H1 (cell line): ENCODE measurements at regions not wholly inside any gene's neighbourhood (a gene's known extent, or its start where the extent isn't known, plus 50 kb on each side); places are given as distances from the start of the nearest gene placed in this dataset.

Experiments
- CTCF ChIA-PET: fragments of 300-600 bp; sonication (Branson Sonifier 250); formaldehyde crosslinking; loops from one replicate; lab custom pipeline; 2021; ENCODE audit not compliant: partially characterized antibody; lab: Charles Lee
- POLR2A ChIA-PET: fragments of 300-600 bp; sonication (Branson Sonifier 250); formaldehyde crosslinking; loops from one replicate; lab custom pipeline; 2021; ENCODE audit warnings: inconsistent platforms; ENCODE audit not compliant: partially characterized antibody; lab: Charles Lee
- DNase-seq, 2 experiments: peaks; one replicate each; pipeline versions ENCODE4 v3.0.0 to v3.0.0-alpha.2; 2010 to 2022; ENCODE audit warnings: low spot score in 2 of 2, low read depth in 1 of 2, mixed read lengths in 1 of 2
- FAIRE-seq: peaks from 2 replicates; lab custom pipeline; 2011; peaks lifted over from hg19 to GRCh38; lab: Jason Lieb, UNC
- H2AFZ ChIP-seq: 2 replicates; pipeline ENCODE4 v1.8.1; 2012; ENCODE audit warnings: low read length, inconsistent platforms
- H2AK5ac ChIP-seq: 2 replicates; pipeline ENCODE4 v1.6.1; 2013; ENCODE audit warnings: low read depth, low read length
- H2BK120ac ChIP-seq: replicated peaks from 2 replicates; pipeline ENCODE3; 2013; ENCODE audit warnings: low read depth, low read length, inconsistent platforms
- H2BK12ac ChIP-seq: 2 replicates; pipeline ENCODE4 v1.6.1; 2013; ENCODE audit warnings: low read depth, low read length
- H2BK15ac ChIP-seq: 2 replicates; pipeline ENCODE4 v1.6.1; 2013; ENCODE audit warnings: low read length
- H2BK20ac ChIP-seq: 2 replicates; pipeline ENCODE4 v1.6.1; 2013; ENCODE audit warnings: low read length
- H2BK5ac ChIP-seq: 2 replicates; pipeline ENCODE4 v1.6.1; 2013; ENCODE audit warnings: low read depth, low read length
- H3K14ac ChIP-seq: 2 replicates; pipeline ENCODE4 v1.6.1; 2013; ENCODE audit warnings: inconsistent platforms; ENCODE audit not compliant: insufficient read length
- H3K18ac ChIP-seq: 2 replicates; pipeline ENCODE4 v1.6.1; 2013; ENCODE audit warnings: low read length; ENCODE audit errors: extremely low read depth
- H3K23ac ChIP-seq: 2 replicates; pipeline ENCODE4 v1.6.1; 2013; ENCODE audit warnings: inconsistent platforms; ENCODE audit not compliant: insufficient read length
- H3K23me2 ChIP-seq: 2 replicates; pipeline ENCODE4 v1.6.1; 2013; ENCODE audit warnings: low read depth, low read length
- H3K27ac ChIP-seq: 2 replicates; pipeline ENCODE4 v1.6.1; 2011; ENCODE audit warnings: low read depth, low read length, inconsistent platforms
- H3K27me3 ChIP-seq, 4 experiments: replicated peaks in 1 of 4; 1 replicate in 1 of 4; 2 replicates in 3 of 4; pipeline versions ENCODE4 v1.6.1 to v1.8.1; 2011 to 2013; ENCODE audit warnings: low read length in 3 of 4, mild to moderate bottlenecking in 3 of 4, inconsistent platforms in 2 of 4, mixed read lengths in 2 of 4, moderate library complexity in 1 of 4; ENCODE audit not compliant: control insufficient read depth in 3 of 4, insufficient read depth in 3 of 4; ENCODE audit errors: extremely low read depth in 1 of 4
- H3K36me3 ChIP-seq, 4 experiments: 2 replicates each; pipeline versions ENCODE4 v1.6.1 to v1.8.1; 2011 to 2013; ENCODE audit warnings: mild to moderate bottlenecking in 4 of 4, low read length in 3 of 4, moderate library complexity in 2 of 4, control low read depth in 1 of 4, inconsistent platforms in 1 of 4; ENCODE audit not compliant: insufficient read depth in 4 of 4, control insufficient read depth in 2 of 4
- H3K4ac ChIP-seq: replicated peaks from 2 replicates; pipeline ENCODE3; 2013; ENCODE audit warnings: low read length, low read depth, mixed read lengths, inconsistent platforms; ENCODE audit not compliant: insufficient read length
- H3K4me1 ChIP-seq, 4 experiments: replicated peaks in 1 of 4; 1 replicate in 1 of 4; 2 replicates in 3 of 4; pipeline versions ENCODE4 v1.6.1 to v1.8.1; 2011 to 2013; ENCODE audit warnings: low read length in 3 of 4, inconsistent platforms in 2 of 4, mixed read lengths in 1 of 4; ENCODE audit not compliant: insufficient read depth in 4 of 4, control insufficient read depth in 3 of 4
- H3K4me2 ChIP-seq, 2 experiments: 2 replicates each; pipeline versions ENCODE4 v1.6.1 to v1.8.1; 2011 to 2013; ENCODE audit warnings: low read depth in 2 of 2, low read length in 2 of 2, control low read depth in 1 of 2, inconsistent platforms in 1 of 2, mild to moderate bottlenecking in 1 of 2; ENCODE audit not compliant: insufficient read depth in 1 of 2
- H3K4me3 ChIP-seq, 4 experiments: fragments of 200-600, 300-600 bp in 1 of 4; sonication (generic), shearing (Covaris generic), sonication (Bioruptor Twin) in 1 of 4; 2 replicates each; pipeline versions ENCODE4 v1.5.1 to v1.8.1; 2011 to 2016; ENCODE audit warnings: low read length in 4 of 4, low read depth in 3 of 4, control low read depth in 2 of 4, inconsistent platforms in 2 of 4, mild to moderate bottlenecking in 2 of 4, mixed read lengths in 1 of 4, moderate library complexity in 1 of 4; ENCODE audit not compliant: insufficient read depth in 2 of 4; ENCODE audit errors: extremely low read depth in 1 of 4
- H3K56ac ChIP-seq: replicated peaks from 2 replicates; pipeline ENCODE3; 2013; ENCODE audit warnings: low read depth, mild to moderate bottlenecking, mixed read lengths, low read length, inconsistent platforms; ENCODE audit not compliant: insufficient read length
- H3K79me1 ChIP-seq: 2 replicates; pipeline ENCODE4 v1.6.1; 2013; ENCODE audit warnings: low read depth, low read length, control low read depth
- H3K79me2 ChIP-seq, 2 experiments: 2 replicates each; pipeline versions ENCODE4 v1.6.1 to v1.8.1; 2012 to 2013; ENCODE audit warnings: low read length in 2 of 2, mild to moderate bottlenecking in 2 of 2, inconsistent platforms in 1 of 2; ENCODE audit not compliant: insufficient read depth in 2 of 2, control insufficient read depth in 1 of 2
- H3K9ac ChIP-seq, 4 experiments: replicated peaks in 1 of 4; 1 replicate in 1 of 4; 2 replicates in 3 of 4; pipeline versions ENCODE4 v1.6.1 to v1.8.1; 2011 to 2013; ENCODE audit warnings: low read depth in 3 of 4, low read length in 3 of 4, control low read depth in 2 of 4, mild to moderate bottlenecking in 2 of 4, moderate library complexity in 2 of 4, inconsistent platforms in 1 of 4; ENCODE audit errors: extremely low read depth in 1 of 4
- H3K9me3 ChIP-seq, 2 experiments: 2 replicates each; pipeline versions ENCODE4 v1.6.1 to v1.8.1; 2012 to 2013; ENCODE audit warnings: mild to moderate bottlenecking in 2 of 2, moderate library complexity in 2 of 2, control low read depth in 1 of 2, inconsistent platforms in 1 of 2, low read depth in 1 of 2, low read length in 1 of 2, mixed read lengths in 1 of 2; ENCODE audit not compliant: insufficient read depth in 2 of 2
- H4K20me1 ChIP-seq, 2 experiments: replicated peaks in 1 of 2; 2 replicates each; pipeline versions ENCODE3 to v1.8.1; 2011 to 2013; ENCODE audit warnings: inconsistent platforms in 2 of 2, low read length in 2 of 2, mild to moderate bottlenecking in 1 of 2; ENCODE audit not compliant: insufficient read depth in 2 of 2, control insufficient read depth in 1 of 2
- H4K5ac ChIP-seq: 2 replicates; pipeline ENCODE4 v1.6.1; 2013; ENCODE audit warnings: low read length, low read depth, mixed read lengths, inconsistent platforms; ENCODE audit not compliant: insufficient read length
- H4K8ac ChIP-seq: 2 replicates; pipeline ENCODE4 v1.8.0; 2013; ENCODE audit warnings: mild to moderate bottlenecking, moderate library complexity, low read length, inconsistent platforms; ENCODE audit not compliant: insufficient read depth; ENCODE audit errors: extremely low read depth
- H4K91ac ChIP-seq: replicated peaks from 2 replicates; pipeline ENCODE3; 2013; ENCODE audit warnings: low read length, mixed read lengths, inconsistent platforms; ENCODE audit not compliant: insufficient read length
- CREB1 ChIP-seq: IDR thresholded peaks from 2 replicates; pipeline ENCODE4 v1.6.1; 2012; ENCODE audit warnings: inconsistent platforms
- NRF1 ChIP-seq: IDR thresholded peaks from 2 replicates; pipeline ENCODE4 v1.6.1; 2011; ENCODE audit warnings: mild to moderate bottlenecking, low read depth, low read length, improper control_type of control experiment
- POLR2AphosphoS5 ChIP-seq: IDR thresholded peaks from 2 replicates; pipeline ENCODE4 v1.6.1; 2011; ENCODE audit warnings: low read depth, low read length
- RXRA ChIP-seq: IDR thresholded peaks from 2 replicates; pipeline ENCODE4 v1.6.1; 2011; ENCODE audit warnings: low read depth, mild to moderate bottlenecking, low read length, moderate library complexity; ENCODE audit not compliant: insufficient read depth
- SP1 ChIP-seq: IDR thresholded peaks from 2 replicates; pipeline ENCODE4 v1.6.1; 2011; ENCODE audit warnings: low read depth, low read length
- SRF ChIP-seq: IDR thresholded peaks from 2 replicates; pipeline ENCODE4 v1.6.1; 2011; ENCODE audit warnings: mild to moderate bottlenecking, low read depth, low read length, moderate library complexity
- TBP ChIP-seq: IDR thresholded peaks from 2 replicates; pipeline ENCODE4 v1.6.1; 2011; ENCODE audit warnings: low read depth, low read length, improper control_type of control experiment
- WGBS, 2 experiments: shearing (Covaris generic) in 1 of 2; methylation state at CpG; one replicate each; pipeline versions ENCODE4 v1.1.6 to v1.1.7; 2013 to 2015; ENCODE audit warnings: low lambda C conversion rate in 2 of 2, mixed read lengths in 2 of 2, inconsistent platforms in 1 of 2, low coverage in 1 of 2, missing lambda C conversion rate in 1 of 2; ENCODE audit not compliant: insufficient replicate concordance in 2 of 2, insufficient coverage in 1 of 2, insufficient read length in 1 of 2; ENCODE audit errors: extremely low coverage in 1 of 2, missing lambda C conversion rate in 1 of 2; 5-methylcytosine and 5-hydroxymethylcytosine counted together

DNA sequence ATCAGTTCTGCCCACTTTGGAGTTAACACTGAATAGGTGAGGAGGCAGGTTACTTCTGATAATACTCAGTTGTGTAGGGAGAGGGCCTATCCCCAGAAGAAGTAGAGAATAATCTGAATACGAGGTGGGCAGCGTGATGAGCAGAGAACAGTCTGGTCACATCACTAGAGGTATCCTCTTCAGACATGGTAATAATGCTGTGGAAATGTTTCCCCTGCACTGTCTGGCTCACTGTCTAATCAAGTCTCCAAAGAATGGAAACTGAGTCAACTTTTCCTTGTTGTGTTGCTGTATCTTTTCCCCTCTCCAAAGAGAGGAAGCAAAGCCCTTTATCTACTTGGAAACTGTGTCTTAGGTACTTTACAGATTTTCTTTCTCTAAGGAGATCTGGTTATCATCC lies 110.9 kb upstream of the ANKRD55 start:
- Histone ChIP-seq H3K56ac (no peak overlapping the region), H3K79me2 (no peaks in the 10 kb centered on the region), H3K27ac (no peak overlapping the region), H3K36me3 (no peaks in the 10 kb centered on the region), H3K79me1 (no peaks in the 10 kb centered on the region), H3K4me2 (no peak overlapping the region), H2BK15ac (no peak overlapping the region), H3K18ac (no peak overlapping the region), H2BK20ac (no peak overlapping the region), H3K14ac (no peak overlapping the region), H4K8ac (no peak overlapping the region), H4K5ac (no peak overlapping the region), H2BK5ac (no peak overlapping the region), H3K23ac (no peak overlapping the region), H3K4ac (no peak overlapping the region), H2AK5ac (no peak overlapping the region), H2AFZ (no peak overlapping the region), H3K23me2 (no peaks in the 10 kb centered on the region), H2BK120ac (peak overlapping the region; percentile 53), H4K91ac (no peak overlapping the region), H3K4me3 (no peak overlapping the region), H4K20me1 (no peaks in the 10 kb centered on the region), H2BK12ac (no peak overlapping the region), H3K4me1 (no peaks in the 10 kb centered on the region), H3K9me3 (no peaks in the 10 kb centered on the region), H3K27me3 (no peaks in the 10 kb centered on the region), H3K9ac (no peak overlapping the region)
- WGBS, 2 experiments: 90% methylated on average over 2 of the region's 2 CpGs; no CpG with 5 or more reads in 1 of the 2 experiments
- POLR2A ChIA-PET: no interaction called here
- DNase-seq (no peak), FAIRE-seq (no peak)
- CTCF ChIA-PET: no interaction called here
- TF ChIP-seq SRF (no peak), SP1 (no peak), TBP (no peak), RXRA (no peak), CREB1 (no peak), NRF1 (no peak), POLR2AphosphoS5 (no peak)
